ENCODE measurements at regions not wholly inside any gene's neighbourhood (a gene's known extent, or its start where the extent isn't known, plus 50 kb on each side); places are given as distances from the start of the nearest gene placed in this dataset.

DNA sequence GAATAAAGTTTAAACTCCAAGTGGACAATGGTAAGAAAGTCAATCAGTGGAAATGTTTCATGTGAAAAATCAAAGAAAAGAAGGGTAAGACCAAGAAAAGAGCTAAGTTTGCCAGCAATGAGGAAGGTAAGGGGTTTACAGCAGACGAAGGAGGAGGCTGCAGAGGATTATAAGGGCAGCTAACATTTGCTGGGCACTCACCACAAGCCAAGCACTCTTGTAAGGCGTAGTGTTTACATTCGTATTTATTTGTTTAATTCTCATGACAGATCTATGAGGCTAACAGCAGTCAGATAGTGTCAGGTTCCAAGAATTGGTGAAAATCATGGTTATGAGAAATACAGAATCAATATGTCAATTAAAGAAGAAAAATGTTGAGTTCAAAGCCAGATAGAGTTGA lies 75.2 kb upstream of the NGF start:
- no peak for DNase-seq (ENCODE audit: low spot score)

DNA sequence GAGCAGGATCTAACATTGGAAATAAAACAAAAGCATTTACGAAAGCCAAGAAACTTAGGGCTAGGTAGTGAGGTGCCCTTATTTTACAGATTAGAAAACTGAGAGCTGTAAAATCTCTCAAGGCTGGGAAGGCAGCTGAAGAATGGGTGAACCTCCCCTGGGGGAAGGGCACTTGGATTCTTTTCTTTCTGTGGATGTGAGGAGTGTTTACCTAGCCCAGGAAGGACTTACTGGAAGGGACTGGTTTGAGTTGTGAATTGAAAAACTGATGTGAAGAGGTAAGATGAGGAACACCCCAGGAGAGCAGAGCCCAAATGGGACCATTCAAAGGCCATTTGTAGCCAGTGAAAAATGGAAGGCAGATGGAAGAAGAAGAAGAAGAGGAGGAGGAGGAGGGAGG lies 74.7 kb upstream of the NGF start:
- DNase-seq (ENCODE audit: low spot score) = no peak

- DNase-seq (ENCODE audit: low spot score) = no peak
Observed at GRCh38 chr1:115412286-115412685, 74.2 kb upstream of the NGF start.

- DNase-seq (ENCODE audit: low spot score) = no peak
Observed at GRCh38 chr1:115411371-115412063, 73.5 kb upstream of the NGF start.

- no peak for DNase-seq (ENCODE audit: low spot score)
Observed at GRCh38 chr1:115409094-115410015, 71.3 kb upstream of the NGF start.

- DNase-seq (ENCODE audit: low spot score) = no peak
Observed at GRCh38 chr1:115408533-115408932, 70.5 kb upstream of the NGF start.

- no peak for DNase-seq (ENCODE audit: low spot score)
Observed at GRCh38 chr1:115404911-115405310, 66.9 kb upstream of the NGF start.

DNA sequence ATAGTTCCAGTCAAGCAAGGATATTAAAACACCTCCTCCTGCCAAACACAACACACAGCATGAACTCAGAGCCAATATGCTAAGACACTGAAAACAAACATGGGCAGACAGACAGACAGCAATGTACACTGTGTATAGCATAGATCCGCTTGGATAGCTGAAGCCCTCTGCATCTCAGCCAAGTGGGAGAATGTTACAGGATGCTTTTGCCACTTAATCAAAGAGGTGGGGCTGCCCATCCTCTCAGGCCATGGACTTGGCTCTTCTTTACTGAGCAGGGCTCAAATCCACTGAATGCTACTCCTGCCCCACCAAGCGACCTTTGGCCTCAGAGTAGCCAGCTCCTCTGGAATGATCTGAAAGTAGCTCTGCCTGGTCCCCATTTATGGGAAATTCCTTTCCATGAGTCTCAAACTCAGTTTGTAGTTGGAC lies 64.7 kb upstream of the NGF start:
- no peak for DNase-seq (ENCODE audit: low spot score)

DNA sequence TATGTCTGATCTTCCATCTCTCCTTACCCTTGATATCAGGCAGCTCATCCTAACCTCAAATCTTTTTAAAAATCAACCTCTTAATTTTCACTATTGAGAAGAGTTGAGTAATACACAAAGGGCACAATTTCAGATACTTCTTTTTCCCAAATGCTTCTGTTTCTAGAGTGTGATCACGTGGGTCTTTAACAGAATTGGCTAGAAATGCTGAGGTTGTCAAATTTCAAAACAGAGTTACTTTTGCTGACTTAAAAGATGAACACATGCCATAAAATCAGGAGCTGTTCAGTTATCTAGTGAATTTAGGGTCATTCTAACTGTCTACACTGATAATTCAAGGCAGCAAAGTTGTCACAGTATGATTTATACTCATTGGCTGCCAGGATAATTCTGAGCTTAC lies 63.6 kb upstream of the NGF start:
- DNase-seq (ENCODE audit: low spot score) = no peak

DNA sequence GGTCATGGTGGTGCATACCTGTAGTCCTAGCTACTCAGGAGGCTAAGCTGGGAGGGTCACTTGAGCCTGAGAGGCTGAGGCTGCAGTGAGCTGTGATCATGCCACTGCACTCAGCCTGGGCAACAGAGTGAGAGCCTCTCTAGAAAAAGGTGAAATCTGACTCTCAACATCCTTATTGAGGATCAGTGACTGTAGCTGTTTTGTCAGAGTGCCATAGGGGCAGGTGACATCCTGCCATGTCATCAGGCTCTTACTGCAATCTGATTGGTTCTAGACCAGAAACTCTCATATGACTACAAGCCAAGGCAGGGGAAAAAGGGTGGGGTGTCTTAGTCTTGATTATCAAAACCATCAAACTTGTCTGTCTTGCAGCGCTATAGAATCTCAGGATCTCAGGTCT lies 62.8 kb upstream of the NGF start:
- DNase-seq (ENCODE audit: low spot score) = no peak

- DNase-seq (ENCODE audit: low spot score) = no peak
Observed at GRCh38 chr1:115400426-115400825, 62.4 kb upstream of the NGF start.

GRCh38 chr1:115398745-115399144 lies 60.7 kb upstream of the NGF start:
- no peak for DNase-seq (ENCODE audit: low spot score)
